ENCODE measurements at regions not wholly inside any gene's neighbourhood (a gene's known extent, or its start where the extent isn't known, plus 50 kb on each side); places are given as distances from the start of the nearest gene placed in this dataset.

- intact Hi-C loops (cut with DNase I; ENCODE audit: low total_unique reads), result no loop called here
- Histone ChIP-seq H3K9me3 (no peaks in the 10 kb centered on the region), H3K4me1 (peaks cover 0 to 20% (median 6%) of the 10 kb centered on the region in 4 donors), H3K27ac (no peak overlapping the region), H3K4me3 (no peak overlapping the region), H3K27me3 (no peaks in the 10 kb centered on the region), H3K36me3 (no peaks in the 10 kb centered on the region)
- no peak for TF ChIP-seq CTCF (IDR thresholded peaks at IDR 0.05)
- no peak for DNase-seq
These were observed 429.2 kb upstream of the KLF4 start for GRCh38 chr9:107918749-107919148.

GRCh38 chr9:107914151-107914550 is 424.6 kb upstream of the KLF4 start:
- no peak overlapping the region for H3K27ac ChIP-seq
- H3K4me1 ChIP-seq, result no peaks in the 10 kb centered on the region
- no peak for TF ChIP-seq CTCF (IDR thresholded peaks at IDR 0.05)
- no peaks in the 10 kb centered on the region for H3K27me3 ChIP-seq
- intact Hi-C loops (cut with DNase I; ENCODE audit: low total_unique reads), result no loop called here
- no peak overlapping the region for H3K4me3 ChIP-seq
- no peaks in the 10 kb centered on the region for H3K9me3 ChIP-seq
- DNase-seq, result no peak
- no peaks in the 10 kb centered on the region for H3K36me3 ChIP-seq

GRCh38 chr9:107907715-107908114 is 418.1 kb upstream of the KLF4 start:
- intact Hi-C loops (cut with DNase I; ENCODE audit: low total_unique reads), result no loop called here

GRCh38 chr9:107907255-107907654 is 417.7 kb upstream of the KLF4 start:
- intact Hi-C loops (cut with DNase I; ENCODE audit: low total_unique reads), result no loop called here
- no peak for TF ChIP-seq CTCF (IDR thresholded peaks at IDR 0.05)
- Histone ChIP-seq H3K4me3 (no peak overlapping the region), H3K36me3 (no peaks in the 10 kb centered on the region), H3K4me1 (no peaks in the 10 kb centered on the region), H3K9me3 (no peaks in the 10 kb centered on the region), H3K27ac (no peak overlapping the region), H3K27me3 (no peaks in the 10 kb centered on the region)
- no peak for DNase-seq

More at GRCh38 chr9:107907715-107908114, 418.1 kb upstream of the KLF4 start:
- no peak for TF ChIP-seq CTCF (IDR thresholded peaks at IDR 0.05)
- no peak overlapping the region for H3K4me3 ChIP-seq
- no peaks in the 10 kb centered on the region for H3K9me3 ChIP-seq
- no peaks in the 10 kb centered on the region for H3K27me3 ChIP-seq
- no peaks in the 10 kb centered on the region for H3K36me3 ChIP-seq
- H3K4me1 ChIP-seq, result no peaks in the 10 kb centered on the region
- H3K27ac ChIP-seq, result no peak overlapping the region
- DNase-seq, result no peak

DNA sequence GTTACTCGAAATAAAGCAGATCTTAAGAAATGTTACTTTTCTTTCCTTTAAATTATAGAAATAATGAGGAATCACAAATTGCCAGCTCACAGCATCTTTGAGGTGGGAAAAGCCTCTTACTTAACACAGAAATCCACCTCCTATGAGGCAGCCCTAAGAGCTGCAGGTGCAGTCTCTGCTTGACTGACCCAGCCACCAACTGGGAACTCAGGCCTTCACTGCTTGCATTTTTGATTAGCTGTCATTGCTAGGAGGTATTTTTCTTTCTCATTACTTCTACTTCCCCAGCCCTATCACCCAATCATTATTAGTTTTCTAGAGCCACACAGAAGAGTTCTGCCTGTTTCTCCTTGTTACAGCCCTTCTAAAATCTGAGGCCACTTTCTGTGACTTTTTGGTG is 416.5 kb upstream of the KLF4 start:
- Histone ChIP-seq H3K27ac (no peak overlapping the region), H3K4me3 (no peak overlapping the region), H3K36me3 (no peaks in the 10 kb centered on the region), H3K9me3 (no peaks in the 10 kb centered on the region), H3K4me1 (no peaks in the 10 kb centered on the region), H3K27me3 (no peaks in the 10 kb centered on the region)
- intact Hi-C loops (cut with DNase I; ENCODE audit: low total_unique reads), result no loop called here
- DNase-seq, result no peak
- no peak for TF ChIP-seq CTCF (IDR thresholded peaks at IDR 0.05)
